Ramos (cell line): ENCODE measurements at regions not wholly inside any gene's neighbourhood (a gene's known extent, or its start where the extent isn't known, plus 50 kb on each side); places are given as distances from the start of the nearest gene placed in this dataset.

ENCODE experiments used
- in situ Hi-C: fragments of 300-500 bp; cut with MboI; formaldehyde crosslinking; loops from one replicate; pipeline ENCODE4 v1.14.3; 2022; ENCODE audit warnings: low sequenced_read_pairs; ENCODE audit not compliant: unreplicated experiment

GRCh38 chr16:86821895-86822294 lies 243.5 kb downstream of the FOXL1 start:
- in situ Hi-C loops, result no loop called here

- in situ Hi-C loops, result no loop called here
Measured at GRCh38 chr16:86823125-86823524, 244.8 kb downstream of the FOXL1 start.

GRCh38 chr16:86823888-86824671 lies 245.7 kb downstream of the FOXL1 start:
- in situ Hi-C loops, result no loop called here

GRCh38 chr16:86824751-86825296 lies 246.5 kb downstream of the FOXL1 start:
- in situ Hi-C loops, result no loop called here

- in situ Hi-C loops, result no loop called here
Measured at GRCh38 chr16:86825631-86826030, 247.3 kb downstream of the FOXL1 start.

- in situ Hi-C loops, result no loop called here
Measured at GRCh38 chr16:86826941-86827340, 248.6 kb downstream of the FOXL1 start.

GRCh38 chr16:86827521-86827920 lies 249.2 kb downstream of the FOXL1 start:
- in situ Hi-C loops, result no loop called here

- in situ Hi-C loops, result no loop called here
Measured at GRCh38 chr16:86828202-86828601, 249.9 kb downstream of the FOXL1 start.

GRCh38 chr16:86828653-86829052 lies 250.3 kb downstream of the FOXL1 start:
- in situ Hi-C loops, result no loop called here

GRCh38 chr16:86831366-86831765 lies 253.0 kb downstream of the FOXL1 start:
- in situ Hi-C loops, result no loop called here

GRCh38 chr16:86833136-86833535 lies 254.8 kb downstream of the FOXL1 start:
- in situ Hi-C loops, result no loop called here

- in situ Hi-C loops, result no loop called here
Measured at GRCh38 chr16:86834451-86835035, 256.2 kb downstream of the FOXL1 start.

GRCh38 chr16:86835982-86836381 lies 257.6 kb downstream of the FOXL1 start:
- in situ Hi-C loops, result no loop called here

- in situ Hi-C loops, result no loop called here
Measured at GRCh38 chr16:86836503-86837129, 258.3 kb downstream of the FOXL1 start.

- in situ Hi-C loops, result no loop called here
Measured at GRCh38 chr16:86843812-86844211, 265.5 kb downstream of the FOXL1 start.

GRCh38 chr16:86844695-86845094 lies 266.3 kb downstream of the FOXL1 start:
- in situ Hi-C loops, result no loop called here

- in situ Hi-C loops, result no loop called here
Measured at GRCh38 chr16:86846136-86846535, 267.8 kb downstream of the FOXL1 start.

- in situ Hi-C loops, result no loop called here
Measured at GRCh38 chr16:86848821-86849220, 270.5 kb downstream of the FOXL1 start.

- in situ Hi-C loops, result no loop called here
Measured at GRCh38 chr16:86850670-86851069, 272.3 kb downstream of the FOXL1 start.

- in situ Hi-C loops, result no loop called here
Measured at GRCh38 chr16:86852135-86852534, 273.8 kb downstream of the FOXL1 start.

- in situ Hi-C loops, result no loop called here
Measured at GRCh38 chr16:86854058-86854621, 275.8 kb downstream of the FOXL1 start.
